GM23338 (cell line): ENCODE measurements at regions not wholly inside any gene's neighbourhood (a gene's known extent, or its start where the extent isn't known, plus 50 kb on each side); places are given as distances from the start of the nearest gene placed in this dataset.

Experiments
- ATAC-seq: fragments of 200-7000 bp; cut with Tn5 transposase; 3 replicates; pipeline ENCODE4 v1.9.1; 2020
- DNase-seq: peaks from one replicate; pipeline ENCODE4 v3.0.0-alpha.2; 2015; ENCODE audit warnings: low spot score
- H2AFZ ChIP-seq: fragments of 200-600 bp; sonication (generic); 2 replicates; pipeline ENCODE4 v1.8.0; 2016; ENCODE audit warnings: antibody characterized with exemption, mild to moderate bottlenecking, moderate library complexity
- H3F3A ChIP-seq: fragments of 200-600 bp; sonication (generic); replicated peaks from 2 replicates; pipeline ENCODE4 v1.8.0; 2017; ENCODE audit warnings: antibody characterized with exemption, mixed run types, low read depth
- H3K27ac ChIP-seq: fragments of 200-600 bp; sonication (generic); 2 replicates; pipeline ENCODE4 v1.6.1; 2016; ENCODE audit warnings: low read depth
- H3K27me3 ChIP-seq: fragments of 200-600 bp; sonication (generic); 2 replicates; pipeline ENCODE4 v1.8.0; 2016; ENCODE audit warnings: mild to moderate bottlenecking, mixed run types, moderate library complexity; ENCODE audit not compliant: insufficient read depth
- H3K36me3 ChIP-seq: fragments of 200-600 bp; sonication (generic); 2 replicates; pipeline ENCODE4 v1.8.0; 2016; ENCODE audit warnings: mild to moderate bottlenecking; ENCODE audit not compliant: insufficient read depth
- H3K4me1 ChIP-seq: fragments of 200-600 bp; sonication (generic); 2 replicates; pipeline ENCODE4 v1.8.0; 2016; ENCODE audit warnings: mild to moderate bottlenecking, moderate library complexity; ENCODE audit not compliant: insufficient read depth
- H3K4me2 ChIP-seq: fragments of 200-600 bp; sonication (generic); 2 replicates; pipeline ENCODE4 v1.7.1; 2017; ENCODE audit warnings: mixed run types
- H3K4me3 ChIP-seq: fragments of 200-600 bp; sonication (generic); 2 replicates; pipeline ENCODE4 v1.6.1; 2016; ENCODE audit warnings: mixed run types
- H3K79me2 ChIP-seq: fragments of 200-600 bp; sonication (generic); replicated peaks from 2 replicates; pipeline ENCODE4 v1.8.0; 2017; ENCODE audit warnings: mild to moderate bottlenecking; ENCODE audit not compliant: insufficient read depth
- H3K9me2 ChIP-seq: fragments of 200-600 bp; sonication (generic); 2 replicates; pipeline ENCODE4 v1.8.0; 2017; ENCODE audit not compliant: insufficient read depth
- H4K20me1 ChIP-seq: fragments of 200-600 bp; sonication (generic); replicated peaks from 2 replicates; pipeline ENCODE4 v1.8.0; 2017; ENCODE audit warnings: mild to moderate bottlenecking; ENCODE audit not compliant: insufficient read depth
- H3K27ac Mint-ChIP-seq: 2 replicates; pipeline ENCODE4 v1.8.0; 2020; ENCODE audit warnings: inconsistent platforms, mild to moderate bottlenecking, moderate library complexity, mixed read lengths
- H3K27me3 Mint-ChIP-seq: 3 replicates; pipeline ENCODE4 v1.8.0; 2022; ENCODE audit warnings: low read depth, mild to moderate bottlenecking, moderate library complexity, mixed read lengths, inconsistent platforms; ENCODE audit not compliant: insufficient read depth, poor library complexity
- H3K36me3 Mint-ChIP-seq: 3 replicates; pipeline ENCODE4 v1.8.0; 2021; ENCODE audit warnings: low read depth, mild to moderate bottlenecking, inconsistent platforms, moderate library complexity, mixed read lengths
- H3K4me1 Mint-ChIP-seq: 3 replicates; pipeline ENCODE4 v1.8.0; 2020; ENCODE audit warnings: mild to moderate bottlenecking, inconsistent platforms, mixed read lengths
- H3K4me3 Mint-ChIP-seq: 3 replicates; pipeline ENCODE4 v1.8.0; 2021; ENCODE audit warnings: moderate library complexity, mild to moderate bottlenecking, inconsistent platforms, mixed read lengths
- H3K9me3 Mint-ChIP-seq: 3 replicates; pipeline ENCODE4 v1.8.0; 2020; ENCODE audit warnings: moderate library complexity, mild to moderate bottlenecking, inconsistent platforms, mixed read lengths
- EZH2 ChIP-seq: fragments of 200-600 bp; sonication (generic); IDR thresholded peaks from one replicate; pipeline ENCODE4 v1.8.0; 2017; ENCODE audit warnings: antibody characterized with exemption, mild to moderate bottlenecking, low read depth; ENCODE audit not compliant: unreplicated experiment
- EZH2phosphoT487 ChIP-seq: fragments of 200-600 bp; sonication (generic); IDR thresholded peaks from one replicate; pipeline ENCODE4 v1.8.1; 2018; ENCODE audit warnings: antibody characterized with exemption; ENCODE audit not compliant: unreplicated experiment
- JUNB ChIP-seq: IDR thresholded peaks from one replicate; pipeline ENCODE4 v1.6.1; 2016; ENCODE audit warnings: antibody characterized with exemption; ENCODE audit not compliant: unreplicated experiment
- POLR2AphosphoS5 ChIP-seq: IDR thresholded peaks from 2 replicates; pipeline ENCODE4 v1.6.1; 2016; ENCODE audit warnings: antibody characterized with exemption, low read depth
- STAT1 ChIP-seq: IDR thresholded peaks from one replicate; pipeline ENCODE4 v1.6.1; 2016; ENCODE audit warnings: antibody characterized with exemption; ENCODE audit not compliant: unreplicated experiment
- ZNF114 ChIP-seq: fragments of 250-450 bp; sonication (Bioruptor Pico); IDR thresholded peaks from 2 replicates; pipeline ENCODE4 v1.5.0; 2020; ENCODE audit warnings: mild to moderate bottlenecking, moderate library complexity
- ZNF331 ChIP-seq: fragments of 250-450 bp; sonication (Bioruptor Pico); IDR thresholded peaks from 2 replicates; pipeline ENCODE4 v1.5.0; 2020; ENCODE audit warnings: low read depth, mild to moderate bottlenecking, moderate library complexity
- TF ChIP-seq, protein P1 (sequence below): IDR thresholded peaks from one replicate; pipeline ENCODE4 v1.6.1; 2018; ENCODE audit warnings: antibody characterized with exemption; ENCODE audit not compliant: unreplicated experiment
- TF ChIP-seq, protein P2 (sequence below), 2 experiments: fragments of 200-600 bp in 1 of 2; sonication (generic) in 1 of 2; conservative IDR thresholded peaks; 2 replicates each; pipeline versions ENCODE4 v1.5.1 to v1.6.1; 2016 to 2017; ENCODE audit warnings: antibody characterized with exemption in 2 of 2, low read depth in 2 of 2, mild to moderate bottlenecking in 2 of 2, moderate library complexity in 1 of 2
- TF ChIP-seq, protein P3 (sequence below): IDR thresholded peaks from 2 replicates; pipeline ENCODE4 v1.6.1; 2016; ENCODE audit warnings: antibody characterized with exemption

DNA sequence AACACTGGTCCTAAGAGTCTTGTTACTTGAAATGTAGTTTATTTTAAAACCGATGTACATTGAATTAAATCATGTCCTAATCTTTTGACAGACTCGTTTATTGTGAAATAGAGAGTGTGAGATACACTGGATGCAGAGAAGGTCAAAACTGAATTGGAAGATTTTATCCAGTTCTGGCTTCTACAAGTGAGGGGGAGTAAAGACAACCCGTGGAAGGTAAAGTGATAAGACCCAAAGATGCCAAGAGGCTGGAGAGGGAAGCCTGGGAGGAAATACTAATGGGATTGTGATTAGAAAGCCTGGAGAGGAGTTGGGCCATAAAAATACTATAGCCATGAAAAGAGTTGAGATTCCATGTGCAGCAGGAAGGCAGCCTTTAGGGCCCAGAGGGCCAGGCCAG is 424.5 kb upstream of the NR3C2 start (continued):
- TF ChIP-seq POLR2AphosphoS5 (no peak), EZH2 (no peak)

DNA sequence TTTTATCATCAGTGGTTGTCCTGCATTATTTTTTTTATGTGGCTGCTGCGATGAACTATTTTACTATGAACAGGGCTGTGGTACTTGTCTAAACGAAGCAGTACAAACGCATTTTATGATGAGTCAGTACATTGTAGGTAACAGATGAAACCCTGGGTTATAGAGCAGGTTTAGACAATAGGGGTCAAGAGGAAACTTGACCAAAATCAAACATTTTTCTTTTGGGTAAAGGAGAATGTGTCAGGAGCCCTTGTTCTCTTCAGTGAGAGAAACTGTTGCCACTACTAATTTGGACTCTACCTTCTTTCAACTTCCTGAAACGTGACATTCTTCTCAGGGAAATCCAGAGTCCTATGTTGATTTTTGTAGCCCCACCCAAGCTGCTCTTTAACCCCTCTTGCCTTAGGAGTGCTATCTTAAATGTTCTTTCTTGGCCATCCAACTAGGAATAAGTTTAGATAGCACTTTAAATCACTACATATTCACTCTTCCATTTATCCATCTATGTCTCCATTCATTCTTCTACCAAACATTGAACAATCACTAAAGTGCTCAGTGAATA is 415.8 kb upstream of the NR3C2 start:
- H3K4me3 ChIP-seq = no peak overlapping the region

DNA sequence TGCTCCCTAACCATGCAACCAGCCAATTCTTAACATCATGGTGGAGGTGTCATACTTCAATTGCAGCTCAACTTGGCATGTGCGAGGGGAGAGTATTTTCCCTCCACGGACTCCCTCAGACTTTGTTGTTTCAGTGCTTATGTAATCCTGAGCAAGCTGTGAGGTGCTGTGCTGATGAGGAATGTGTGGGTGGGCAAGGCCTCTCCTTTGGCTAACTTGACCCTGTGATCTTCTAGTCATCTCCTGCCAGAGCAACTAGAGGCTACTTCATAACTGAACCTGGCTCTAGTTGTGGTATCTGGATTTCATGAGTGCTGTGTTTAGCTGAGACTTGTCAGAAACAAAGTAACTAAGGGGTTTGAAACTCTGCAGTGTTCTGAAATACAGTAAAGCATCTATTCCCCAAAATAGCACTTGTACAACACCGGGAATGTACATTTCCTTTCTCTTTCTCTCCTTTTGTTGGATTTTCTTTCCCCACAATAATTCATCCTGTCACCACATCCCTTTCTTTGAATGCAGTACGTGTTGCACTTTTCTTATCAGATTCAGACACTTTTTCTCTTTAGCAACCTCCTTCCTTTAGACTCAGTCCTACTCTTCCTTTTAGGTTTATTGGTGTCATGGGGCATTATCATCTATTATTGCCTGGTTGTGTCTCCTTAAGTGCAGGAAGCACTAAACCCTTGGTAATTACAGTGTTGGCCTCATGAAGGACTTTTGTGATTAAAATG is 415.2 kb upstream of the NR3C2 start:
- Mint-ChIP-seq H3K4me1 (no peaks in the 10 kb centered on the region), H3K27ac (no peak overlapping the region), H3K9me3 (peaks cover 17% of the 10 kb centered on the region), H3K36me3 (peaks cover 10% of the 10 kb centered on the region), H3K27me3 (no peaks in the 10 kb centered on the region), H3K4me3 (no peak overlapping the region)
- Histone ChIP-seq H4K20me1 (no peaks in the 10 kb centered on the region), H3K27ac (no peak overlapping the region), H3K27me3 (no peaks in the 10 kb centered on the region), H3F3A (no peaks in the 10 kb centered on the region), H3K4me2 (no peak overlapping the region), H3K4me1 (no peaks in the 10 kb centered on the region), H3K36me3 (no peaks in the 10 kb centered on the region), H2AFZ (no peak overlapping the region), H3K4me3 (no peak overlapping the region), H3K9me2 (0 out of 2 replicates have a peak, but pooled peaks cover 4% of the 10 kb centered on the region), H3K79me2 (no peaks in the 10 kb centered on the region)
- ATAC-seq (no peak), DNase-seq (no peak)
- TF ChIP-seq EZH2phosphoT487 (no peak), EZH2 (no peak)
- TF ChIP-seq, protein P1, sequence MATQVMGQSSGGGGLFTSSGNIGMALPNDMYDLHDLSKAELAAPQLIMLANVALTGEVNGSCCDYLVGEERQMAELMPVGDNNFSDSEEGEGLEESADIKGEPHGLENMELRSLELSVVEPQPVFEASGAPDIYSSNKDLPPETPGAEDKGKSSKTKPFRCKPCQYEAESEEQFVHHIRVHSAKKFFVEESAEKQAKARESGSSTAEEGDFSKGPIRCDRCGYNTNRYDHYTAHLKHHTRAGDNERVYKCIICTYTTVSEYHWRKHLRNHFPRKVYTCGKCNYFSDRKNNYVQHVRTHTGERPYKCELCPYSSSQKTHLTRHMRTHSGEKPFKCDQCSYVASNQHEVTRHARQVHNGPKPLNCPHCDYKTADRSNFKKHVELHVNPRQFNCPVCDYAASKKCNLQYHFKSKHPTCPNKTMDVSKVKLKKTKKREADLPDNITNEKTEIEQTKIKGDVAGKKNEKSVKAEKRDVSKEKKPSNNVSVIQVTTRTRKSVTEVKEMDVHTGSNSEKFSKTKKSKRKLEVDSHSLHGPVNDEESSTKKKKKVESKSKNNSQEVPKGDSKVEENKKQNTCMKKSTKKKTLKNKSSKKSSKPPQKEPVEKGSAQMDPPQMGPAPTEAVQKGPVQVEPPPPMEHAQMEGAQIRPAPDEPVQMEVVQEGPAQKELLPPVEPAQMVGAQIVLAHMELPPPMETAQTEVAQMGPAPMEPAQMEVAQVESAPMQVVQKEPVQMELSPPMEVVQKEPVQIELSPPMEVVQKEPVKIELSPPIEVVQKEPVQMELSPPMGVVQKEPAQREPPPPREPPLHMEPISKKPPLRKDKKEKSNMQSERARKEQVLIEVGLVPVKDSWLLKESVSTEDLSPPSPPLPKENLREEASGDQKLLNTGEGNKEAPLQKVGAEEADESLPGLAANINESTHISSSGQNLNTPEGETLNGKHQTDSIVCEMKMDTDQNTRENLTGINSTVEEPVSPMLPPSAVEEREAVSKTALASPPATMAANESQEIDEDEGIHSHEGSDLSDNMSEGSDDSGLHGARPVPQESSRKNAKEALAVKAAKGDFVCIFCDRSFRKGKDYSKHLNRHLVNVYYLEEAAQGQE = no peak

More for the DNA sequence above, 415.8 kb upstream of the NR3C2 start:
- no peak for ATAC-seq
- no peaks in the 10 kb centered on the region for H3K4me1 Mint-ChIP-seq
- no peak overlapping the region for H3K4me3 Mint-ChIP-seq
- H3K27me3 ChIP-seq = no peaks in the 10 kb centered on the region
- no peak overlapping the region for H3K27ac ChIP-seq
- H3K4me2 ChIP-seq = no peak overlapping the region
- H3K36me3 ChIP-seq = no peaks in the 10 kb centered on the region
- peaks cover 10% of the 10 kb centered on the region for H3K36me3 Mint-ChIP-seq
- no peak overlapping the region; the same call in 1 of the 2 replicates for H2AFZ ChIP-seq
- 0 out of 2 replicates have a peak, but pooled peaks cover 4% of the 10 kb centered on the region for H3K9me2 ChIP-seq
- no peaks in the 10 kb centered on the region for H3K4me1 ChIP-seq
- H3K27me3 Mint-ChIP-seq = no peaks in the 10 kb centered on the region
- no peak overlapping the region for H3K27ac Mint-ChIP-seq
- H3K9me3 Mint-ChIP-seq = peaks cover 17% of the 10 kb centered on the region
- no peaks in the 10 kb centered on the region for H3K79me2 ChIP-seq
- TF ChIP-seq, protein P2, sequence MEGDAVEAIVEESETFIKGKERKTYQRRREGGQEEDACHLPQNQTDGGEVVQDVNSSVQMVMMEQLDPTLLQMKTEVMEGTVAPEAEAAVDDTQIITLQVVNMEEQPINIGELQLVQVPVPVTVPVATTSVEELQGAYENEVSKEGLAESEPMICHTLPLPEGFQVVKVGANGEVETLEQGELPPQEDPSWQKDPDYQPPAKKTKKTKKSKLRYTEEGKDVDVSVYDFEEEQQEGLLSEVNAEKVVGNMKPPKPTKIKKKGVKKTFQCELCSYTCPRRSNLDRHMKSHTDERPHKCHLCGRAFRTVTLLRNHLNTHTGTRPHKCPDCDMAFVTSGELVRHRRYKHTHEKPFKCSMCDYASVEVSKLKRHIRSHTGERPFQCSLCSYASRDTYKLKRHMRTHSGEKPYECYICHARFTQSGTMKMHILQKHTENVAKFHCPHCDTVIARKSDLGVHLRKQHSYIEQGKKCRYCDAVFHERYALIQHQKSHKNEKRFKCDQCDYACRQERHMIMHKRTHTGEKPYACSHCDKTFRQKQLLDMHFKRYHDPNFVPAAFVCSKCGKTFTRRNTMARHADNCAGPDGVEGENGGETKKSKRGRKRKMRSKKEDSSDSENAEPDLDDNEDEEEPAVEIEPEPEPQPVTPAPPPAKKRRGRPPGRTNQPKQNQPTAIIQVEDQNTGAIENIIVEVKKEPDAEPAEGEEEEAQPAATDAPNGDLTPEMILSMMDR (conservative IDR thresholded peaks at IDR 0.05; ENCODE audit: low read depth in 2 of 2) = no peak
- TF ChIP-seq ZNF331 (no peak), JUNB (no peak), POLR2AphosphoS5 (no peak), EZH2 (no peak), STAT1 (no peak), ZNF114 (CRISPR knock-in tag) (no peak)
- TF ChIP-seq, protein P3, sequence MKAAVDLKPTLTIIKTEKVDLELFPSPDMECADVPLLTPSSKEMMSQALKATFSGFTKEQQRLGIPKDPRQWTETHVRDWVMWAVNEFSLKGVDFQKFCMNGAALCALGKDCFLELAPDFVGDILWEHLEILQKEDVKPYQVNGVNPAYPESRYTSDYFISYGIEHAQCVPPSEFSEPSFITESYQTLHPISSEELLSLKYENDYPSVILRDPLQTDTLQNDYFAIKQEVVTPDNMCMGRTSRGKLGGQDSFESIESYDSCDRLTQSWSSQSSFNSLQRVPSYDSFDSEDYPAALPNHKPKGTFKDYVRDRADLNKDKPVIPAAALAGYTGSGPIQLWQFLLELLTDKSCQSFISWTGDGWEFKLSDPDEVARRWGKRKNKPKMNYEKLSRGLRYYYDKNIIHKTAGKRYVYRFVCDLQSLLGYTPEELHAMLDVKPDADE = no peak
- no peaks in the 10 kb centered on the region for H4K20me1 ChIP-seq
- H3F3A ChIP-seq = no peaks in the 10 kb centered on the region
- DNase-seq = no peak
